ENCODE measurements at regions not wholly inside any gene's neighbourhood (a gene's known extent, or its start where the extent isn't known, plus 50 kb on each side); places are given as distances from the start of the nearest gene placed in this dataset.
"Not testable (repeated sequence)": the region's sequence is repeated elsewhere in the genome, so short reads cannot be mapped to it uniquely, and the experiment has no call there.

- Histone ChIP-seq H3K4me3 (ENCODE audit: low read depth, low read length) (no peak overlapping the region), H3K36me3 (no peaks in the 10 kb centered on the region), H3K27ac (no peak overlapping the region), H3K27me3 (ENCODE audit: insufficient read depth, low read depth, severe bottlenecking) (no peaks in the 10 kb centered on the region), H3K9me3 (ENCODE audit: severe bottlenecking) (no peaks in the 10 kb centered on the region)
- TF ChIP-seq CTCF (IDR thresholded peaks at IDR 0.05; ENCODE audit: low read depth, low read length) = no peak
- no peak for DNase-seq
Observed at GRCh38 chr4:30122711-30123110, 597.5 kb upstream of the PCDH7 start.

- DNase-seq; H3K27me3 ChIP-seq (ENCODE audit: insufficient read depth, low read depth, severe bottlenecking); H3K9me3 ChIP-seq (ENCODE audit: severe bottlenecking); H3K36me3 ChIP-seq; H3K27ac ChIP-seq; H3K4me3 ChIP-seq (ENCODE audit: low read depth, low read length): not testable (repeated sequence)
Observed at GRCh38 chr4:30124621-30125020, 595.5 kb upstream of the PCDH7 start.

- H3K36me3 ChIP-seq = no peaks in the 10 kb centered on the region
- TF ChIP-seq CTCF (IDR thresholded peaks at IDR 0.05; ENCODE audit: low read depth, low read length) = no peak
- H3K4me3 ChIP-seq (ENCODE audit: low read depth, low read length) = no peak overlapping the region
- H3K27me3 ChIP-seq (ENCODE audit: insufficient read depth, low read depth, severe bottlenecking) = no peaks in the 10 kb centered on the region
- no peak overlapping the region for H3K27ac ChIP-seq
- no peak for DNase-seq
- H3K9me3 ChIP-seq (ENCODE audit: severe bottlenecking) = no peaks in the 10 kb centered on the region
Observed at GRCh38 chr4:30125868-30126267, 594.3 kb upstream of the PCDH7 start.

GRCh38 chr4:30126351-30126750 lies 593.8 kb upstream of the PCDH7 start:
- DNase-seq = no peak
- Histone ChIP-seq H3K4me3 (ENCODE audit: low read depth, low read length) (no peak overlapping the region), H3K9me3 (ENCODE audit: severe bottlenecking) (no peaks in the 10 kb centered on the region), H3K27ac (no peak overlapping the region), H3K36me3 (no peaks in the 10 kb centered on the region), H3K27me3 (ENCODE audit: insufficient read depth, low read depth, severe bottlenecking) (no peaks in the 10 kb centered on the region)
- TF ChIP-seq CTCF (IDR thresholded peaks at IDR 0.05; ENCODE audit: low read depth, low read length) = no peak

GRCh38 chr4:30148828-30149227 lies 571.3 kb upstream of the PCDH7 start:
- DNase-seq = not testable (repeated sequence)

GRCh38 chr4:30149539-30149938 lies 570.6 kb upstream of the PCDH7 start:
- not testable (repeated sequence) for DNase-seq; H3K27me3 ChIP-seq (ENCODE audit: insufficient read depth, low read depth, severe bottlenecking); H3K4me3 ChIP-seq (ENCODE audit: low read depth, low read length); H3K27ac ChIP-seq; H3K9me3 ChIP-seq (ENCODE audit: severe bottlenecking); H3K36me3 ChIP-seq

More at GRCh38 chr4:30148828-30149227, 571.3 kb upstream of the PCDH7 start:
- H3K27ac ChIP-seq; H3K9me3 ChIP-seq (ENCODE audit: severe bottlenecking); H3K36me3 ChIP-seq; H3K4me3 ChIP-seq (ENCODE audit: low read depth, low read length); H3K27me3 ChIP-seq (ENCODE audit: insufficient read depth, low read depth, severe bottlenecking): not testable (repeated sequence)

GRCh38 chr4:30153427-30153826 lies 566.7 kb upstream of the PCDH7 start:
- no peaks in the 10 kb centered on the region for H3K27me3 ChIP-seq (ENCODE audit: insufficient read depth, low read depth, severe bottlenecking)
- H3K27ac ChIP-seq = no peak overlapping the region
- no peaks in the 10 kb centered on the region for H3K9me3 ChIP-seq (ENCODE audit: severe bottlenecking)
- no peak for DNase-seq
- no peaks in the 10 kb centered on the region for H3K36me3 ChIP-seq
- H3K4me3 ChIP-seq (ENCODE audit: low read depth, low read length) = no peak overlapping the region
- no peak for TF ChIP-seq CTCF (IDR thresholded peaks at IDR 0.05; ENCODE audit: low read depth, low read length)

Data from WERI-Rb-1 (cell line).